Inferior parietal cortex (tissue), 1 donor: ENCODE measurements at regions not wholly inside any gene's neighbourhood (a gene's known extent, or its start where the extent isn't known, plus 50 kb on each side); places are given as distances from the start of the nearest gene placed in this dataset.

Experiments used
- DNase-seq: peaks from one replicate; pipeline ENCODE4 v3.0.0-alpha.2; 2016; ENCODE audit errors: extremely low spot score

DNA sequence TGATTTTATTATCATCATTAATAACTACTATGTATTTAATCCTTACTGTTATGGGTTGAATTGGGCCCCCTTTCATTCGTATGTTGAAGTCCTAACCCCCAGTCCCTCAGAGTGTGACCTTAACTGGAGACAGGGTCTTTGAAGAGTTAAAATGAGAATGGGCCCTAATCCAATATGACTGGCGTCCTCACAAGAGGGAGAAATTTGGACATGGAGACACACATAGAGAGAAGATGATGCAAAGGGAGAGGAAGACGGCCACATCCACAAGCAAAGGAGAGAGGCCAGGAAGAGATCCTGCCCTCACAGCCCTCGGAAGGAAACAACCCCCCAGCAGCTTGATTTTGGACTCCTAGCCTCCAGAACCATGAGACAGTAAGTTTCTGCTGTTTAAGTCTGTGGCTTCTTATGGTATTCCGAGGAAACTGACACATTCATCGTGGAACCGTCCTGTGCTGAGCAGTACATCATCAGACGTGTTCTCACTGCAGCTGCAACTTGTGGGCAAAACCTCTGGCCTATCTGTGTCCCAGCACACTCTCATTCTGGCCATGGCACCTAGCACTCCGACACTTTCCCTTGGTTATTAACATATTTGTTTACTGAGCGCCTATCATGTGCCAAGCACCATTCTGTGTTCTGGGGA is 127.6 kb downstream of the SLC38A6 start:
- DNase-seq = no peak

DNA sequence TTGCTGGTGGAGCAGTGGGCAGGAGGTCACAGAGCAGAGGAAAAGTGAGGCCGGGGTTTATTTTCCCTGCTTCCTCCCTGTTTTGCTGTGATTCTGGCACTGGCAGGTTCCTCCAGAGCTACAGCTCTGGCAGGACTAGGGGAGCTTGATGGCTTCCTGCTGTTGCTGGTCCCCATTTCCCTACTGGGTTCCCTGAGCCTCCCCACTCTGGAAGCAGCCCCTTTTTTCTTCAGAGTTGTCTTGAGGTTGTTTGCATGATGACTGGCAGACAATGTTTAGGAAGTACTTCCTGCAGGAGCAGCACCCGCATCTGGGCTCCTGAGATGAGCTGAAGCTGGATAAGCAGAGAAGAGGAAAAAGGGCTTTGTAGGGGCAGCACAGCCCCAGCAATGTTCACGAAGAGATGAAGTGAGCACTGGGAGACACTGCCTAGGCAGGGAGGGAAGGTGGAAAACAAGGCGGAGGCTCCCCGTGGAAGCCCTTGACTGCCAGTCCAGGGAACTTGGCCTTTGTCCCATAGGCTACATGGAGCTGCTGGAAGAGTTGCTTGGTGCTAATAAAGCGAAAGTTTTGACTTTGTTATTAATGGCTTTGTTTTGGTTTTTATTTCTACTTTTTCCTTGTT is 126.9 kb downstream of the SLC38A6 start:
- no peak for DNase-seq

DNA sequence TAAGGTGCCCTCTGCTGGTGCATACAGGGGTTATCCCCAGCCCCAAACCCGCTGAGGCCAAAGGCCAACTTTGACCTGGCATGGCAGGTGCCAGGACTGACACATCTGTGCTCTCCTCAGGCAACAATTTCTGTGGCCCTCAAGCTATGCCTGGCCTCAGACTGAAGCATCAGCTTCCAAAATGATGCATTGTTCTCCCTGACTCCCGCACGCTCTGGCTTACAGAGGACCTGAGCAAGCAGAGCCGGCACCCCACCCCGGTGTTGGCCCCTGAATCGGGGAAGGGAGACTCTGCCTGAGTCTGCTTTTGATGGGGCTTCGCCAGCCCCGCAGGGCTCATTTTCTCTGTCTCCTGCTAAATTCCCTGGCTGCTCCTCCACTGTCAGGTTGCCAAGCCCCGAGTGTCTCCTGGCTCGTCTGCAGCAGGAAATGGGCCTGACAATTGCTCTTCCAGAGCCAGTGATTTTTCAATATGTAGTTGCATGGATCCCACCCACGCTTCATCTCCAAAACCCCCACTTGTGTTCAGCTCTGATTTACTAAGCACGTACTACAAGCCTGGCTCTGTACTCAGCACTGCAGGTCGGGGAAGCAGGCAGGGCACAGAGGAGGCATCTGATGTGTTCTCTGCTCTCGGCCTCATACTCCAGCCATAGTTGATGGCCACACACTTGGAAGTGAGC is 126.1 kb downstream of the SLC38A6 start:
- no peak for DNase-seq

DNA sequence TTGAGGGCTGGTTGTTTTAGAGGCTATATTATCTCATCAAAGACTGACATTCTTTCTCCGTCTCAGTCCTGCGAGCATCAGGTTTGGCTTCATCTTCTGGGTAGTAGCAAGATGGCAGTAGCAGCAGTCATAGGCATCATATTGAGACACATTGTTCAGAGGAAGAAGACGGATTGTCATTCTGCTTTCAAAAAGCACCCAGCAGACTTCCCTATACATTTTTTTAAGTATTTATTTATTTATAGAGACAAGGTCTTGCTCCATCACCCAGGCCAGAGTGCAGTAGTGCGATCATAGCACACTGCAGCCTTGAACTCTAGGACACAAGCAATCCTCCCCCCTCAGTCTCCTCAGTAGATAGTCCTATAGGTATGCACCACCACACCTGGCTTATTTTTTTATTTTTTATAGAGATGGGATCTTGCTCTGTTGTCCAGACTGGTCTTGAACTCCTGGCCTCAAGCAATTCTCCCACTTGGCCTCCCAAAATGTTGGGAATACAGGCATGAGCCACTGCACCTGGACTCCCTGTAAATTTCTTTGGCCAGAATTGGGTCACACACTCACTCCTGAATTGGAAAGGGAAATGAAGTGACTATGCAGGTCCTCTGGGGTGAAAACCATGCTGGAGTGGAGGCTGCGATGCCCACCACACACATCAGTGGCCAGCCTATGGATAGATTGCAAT is 125.4 kb downstream of the SLC38A6 start:
- no peak for DNase-seq

DNA sequence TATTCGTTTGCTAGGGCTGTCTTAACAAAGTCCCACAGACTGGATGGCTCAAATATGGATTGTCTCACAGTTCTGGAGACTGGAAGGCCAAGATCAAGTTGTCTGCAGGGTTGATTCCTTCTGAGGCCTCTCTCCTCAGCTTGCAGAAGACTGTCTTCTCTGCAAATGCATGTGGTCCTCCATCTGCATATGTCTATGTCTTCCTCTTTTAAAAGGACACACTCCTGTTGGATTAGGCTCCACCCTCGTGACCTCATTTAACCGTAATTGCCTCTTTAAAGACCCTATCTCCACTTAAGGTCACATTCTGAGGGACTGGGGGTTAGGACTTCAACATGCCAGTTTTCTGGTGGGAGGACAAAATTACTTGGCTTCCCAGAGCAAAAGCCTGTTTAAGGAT is 123.3 kb downstream of the SLC38A6 start:
- DNase-seq = no peak

DNA sequence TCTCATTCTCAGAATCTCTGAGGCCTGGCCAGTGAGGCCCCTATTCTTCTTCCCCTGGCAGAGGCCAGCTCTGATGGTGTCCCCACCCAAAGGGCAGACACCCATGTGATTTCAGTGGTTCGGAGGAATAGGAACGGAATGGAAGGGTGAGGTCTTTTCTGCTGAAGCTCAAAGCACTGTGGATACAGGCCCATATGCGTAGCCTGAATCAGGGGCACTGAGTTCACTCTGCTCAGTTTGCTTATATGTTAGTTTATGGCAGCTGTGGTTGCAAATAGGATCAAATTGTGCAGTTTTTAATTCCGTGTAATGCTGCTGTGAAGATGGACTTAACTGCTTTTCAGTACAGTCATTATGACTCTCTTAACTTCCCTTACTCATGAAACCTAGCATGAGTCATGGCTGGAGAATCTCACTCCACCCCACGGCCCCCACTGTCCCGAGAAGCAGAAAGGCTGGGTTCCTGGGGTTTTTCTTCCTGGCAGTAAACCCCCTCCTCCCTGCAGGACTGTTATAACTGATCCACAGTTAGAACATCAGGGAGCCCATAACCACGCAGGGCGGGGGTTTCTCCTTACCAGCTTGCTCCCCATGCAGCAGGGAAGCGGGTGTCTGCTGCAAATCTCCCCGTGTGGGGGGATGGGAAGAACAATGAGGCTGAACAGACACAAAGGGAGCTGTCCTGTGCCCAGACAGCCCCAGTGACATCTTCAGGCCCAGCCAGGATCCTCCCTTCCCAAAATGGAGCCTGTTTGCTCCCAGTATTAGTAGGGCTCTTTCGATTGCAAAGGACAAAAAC is 122.7 kb downstream of the SLC38A6 start:
- DNase-seq = no peak

DNA sequence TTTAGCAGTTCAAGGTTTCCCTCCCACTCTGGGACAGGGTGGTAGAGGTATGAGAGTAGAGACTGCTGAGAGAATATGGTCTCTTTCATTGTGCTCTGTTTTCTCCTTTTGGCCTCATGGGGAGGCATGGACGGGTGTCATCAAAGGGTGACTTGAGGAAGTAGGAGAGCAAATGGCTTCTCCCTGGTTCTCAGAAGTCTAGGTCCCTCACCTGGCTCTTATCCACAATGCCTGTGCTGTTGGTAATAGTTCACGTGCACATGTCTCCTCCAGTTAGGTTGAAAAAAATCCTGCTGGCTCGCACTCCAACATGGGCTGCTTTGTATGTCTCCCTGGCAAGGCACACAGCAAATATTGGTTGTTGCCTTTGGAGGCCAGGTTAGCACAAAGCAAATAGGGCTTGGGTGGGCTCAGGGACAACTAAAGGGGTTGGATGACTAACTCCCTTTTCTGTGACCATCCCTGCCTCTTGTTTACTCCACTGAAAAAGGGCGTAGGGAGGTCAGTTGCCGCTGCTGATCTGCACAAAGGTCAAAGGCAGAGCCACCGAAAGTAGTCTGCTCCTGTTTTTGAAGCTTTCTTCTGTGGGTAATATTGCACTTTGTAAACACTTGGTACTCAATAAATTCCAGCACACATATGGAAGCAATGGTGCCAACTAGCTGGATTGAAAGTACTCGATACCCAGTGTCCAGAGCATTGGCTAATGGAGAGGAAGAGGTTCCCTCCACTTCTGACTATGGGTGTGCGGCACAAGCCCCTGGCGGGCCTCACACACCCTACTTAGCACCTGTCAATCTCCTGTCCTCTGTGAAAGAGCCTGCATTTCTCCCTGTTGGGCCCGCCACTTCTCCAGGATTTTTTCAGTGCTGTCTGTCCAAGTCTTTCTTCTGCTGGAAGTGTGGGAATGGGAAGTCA is 121.8 kb downstream of the SLC38A6 start:
- no peak for DNase-seq
